ENCODE measurements at regions not wholly inside any gene's neighbourhood (a gene's known extent, or its start where the extent isn't known, plus 50 kb on each side); places are given as distances from the start of the nearest gene placed in this dataset.

- TF ChIP-seq, protein P1, sequence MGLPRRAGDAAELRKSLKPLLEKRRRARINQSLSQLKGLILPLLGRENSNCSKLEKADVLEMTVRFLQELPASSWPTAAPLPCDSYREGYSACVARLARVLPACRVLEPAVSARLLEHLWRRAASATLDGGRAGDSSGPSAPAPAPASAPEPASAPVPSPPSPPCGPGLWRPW (IDR thresholded peaks at IDR 0.05): no peak
- TF ChIP-seq HEYL (CRISPR knock-in tag; IDR thresholded peaks at IDR 0.05): no peak
- no peak for TF ChIP-seq ZFP36 (IDR thresholded peaks at IDR 0.05; ENCODE audit: borderline replicate concordance, partially characterized antibody)
- no peak for TF ChIP-seq GATA3 (IDR thresholded peaks at IDR 0.05; ENCODE audit: borderline replicate concordance)
Observed at GRCh38 chr5:117417501-117417900, 842.9 kb upstream of the SEMA6A start (continued).

- CTCF ChIA-PET: no interaction called here
- Histone ChIP-seq H3K4me1 (no peaks in the 10 kb centered on the region), H3K9me3 (no peaks in the 10 kb centered on the region), H3K27ac (no peak overlapping the region), H3K4me2 (no peak overlapping the region), H3K4me3 (no peak overlapping the region)
- WGBS (ENCODE audit: missing lambda C conversion rate): 0% methylated on average over 1 of the region's 1 CpG
- POLR2A ChIA-PET: no interaction called here
- no peak for ATAC-seq
- no peak for FAIRE-seq
- TF ChIP-seq SREBF2 (IDR thresholded peaks at IDR 0.05) (no peak), NPAS2 (CRISPR knock-in tag; IDR thresholded peaks at IDR 0.05; ENCODE audit: borderline replicate concordance) (no peak), RAD21 (conservative IDR thresholded peaks at IDR 0.05 in 1 of 2, IDR thresholded peaks at IDR 0.05 in 1 of 2) (no peak), ATOH8 (CRISPR knock-in tag; IDR thresholded peaks at IDR 0.05; ENCODE audit: low read depth) (no peak)
- DNase-seq (ENCODE audit: low read depth in 1 of 2, low spot score in 1 of 2): no peak
Observed at GRCh38 chr5:117414926-117415325, 840.3 kb upstream of the SEMA6A start.

DNA sequence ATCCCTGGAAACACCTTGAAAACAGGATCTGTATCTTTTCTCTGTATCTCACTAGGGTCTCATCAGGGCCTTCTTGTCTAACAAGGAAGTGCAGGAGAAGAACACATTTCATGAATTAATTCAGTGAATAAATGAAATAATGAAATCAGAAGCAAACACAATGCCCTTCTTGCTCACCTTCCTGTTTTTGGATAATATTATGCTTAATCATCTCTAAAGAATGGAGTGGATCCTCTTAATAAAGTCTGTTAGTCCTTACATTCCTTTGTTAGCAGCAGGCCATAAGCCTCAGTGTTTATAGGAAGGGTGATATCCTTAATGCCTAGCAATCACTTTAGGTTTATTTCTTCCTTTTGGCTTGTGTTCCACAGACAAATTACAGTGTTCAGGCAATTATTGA is 837.1 kb upstream of the SEMA6A start:
- Histone ChIP-seq H3K27ac (no peak overlapping the region), H3K4me1 (no peaks in the 10 kb centered on the region), H3K4me2 (no peak overlapping the region), H3K4me3 (no peak overlapping the region), H3K9me3 (no peaks in the 10 kb centered on the region)
- DNase-seq (ENCODE audit: low read depth in 1 of 2, low spot score in 1 of 2) (no peak), ATAC-seq (no peak), FAIRE-seq (no peak)
- CTCF ChIA-PET: no interaction called here
- no peak for TF ChIP-seq CHD4 (IDR thresholded peaks at IDR 0.05; ENCODE audit: borderline replicate concordance)
- no peak for TF ChIP-seq NR3C1 (IDR thresholded peaks at IDR 0.05)
- no peak for TF ChIP-seq PBX3 (IDR thresholded peaks at IDR 0.05)
- POLR2A ChIA-PET: no interaction called here

GRCh38 chr5:117405197-117405596 is 830.6 kb upstream of the SEMA6A start:
- ChIA-PET POLR2A (no interaction called here), CTCF (no interaction called here)
- Histone ChIP-seq H3K4me3 (no peak overlapping the region), H3K27ac (no peak overlapping the region), H3K4me2 (no peak overlapping the region), H3K4me1 (no peaks in the 10 kb centered on the region), H3K9me3 (no peaks in the 10 kb centered on the region)
- no peak for TF ChIP-seq ATOH8 (CRISPR knock-in tag; IDR thresholded peaks at IDR 0.05; ENCODE audit: low read depth)
- no peak for TF ChIP-seq TP53 (CRISPR knock-in tag; IDR thresholded peaks at IDR 0.05)
- TF ChIP-seq ZSCAN20 (CRISPR knock-in tag; IDR thresholded peaks at IDR 0.05): no peak
- no peak for TF ChIP-seq HDAC2 (IDR thresholded peaks at IDR 0.05)
- no peak for TF ChIP-seq NR3C1 (IDR thresholded peaks at IDR 0.05)
- no peak for TF ChIP-seq RFX5 (IDR thresholded peaks at IDR 0.05)
- TF ChIP-seq BCL3 (IDR thresholded peaks at IDR 0.05): no peak
- TF ChIP-seq EHF (CRISPR knock-in tag; IDR thresholded peaks at IDR 0.05): no peak
- ATAC-seq (no peak), DNase-seq (ENCODE audit: low read depth in 1 of 2, low spot score in 1 of 2) (no peak), FAIRE-seq (no peak)
- WGBS (ENCODE audit: missing lambda C conversion rate): 2% methylated on average over 2 of the region's 2 CpGs
